B cell (primary cell): ENCODE measurements at regions not wholly inside any gene's neighbourhood (a gene's known extent, or its start where the extent isn't known, plus 50 kb on each side); places are given as distances from the start of the nearest gene placed in this dataset.

Experiments
- ATAC-seq: fragments of 200-7000 bp; cut with Tn5 transposase; one replicate; pipeline ENCODE4 v1.10.0; 2021; ENCODE audit warnings: low read depth, mild to moderate bottlenecking, moderate number of reproducible peaks, moderate library complexity
- CTCF ChIA-PET: fragments of 350-600 bp; sonication (Branson Sonifier 250); formaldehyde crosslinking; loops from one replicate; lab custom pipeline; 2021; ENCODE audit warnings: antibody characterized with exemption, inconsistent platforms; lab: Charles Lee
- POLR2A ChIA-PET: fragments of 350-600 bp; sonication (Branson Sonifier 250); formaldehyde crosslinking; loops from one replicate; lab custom pipeline; 2021; ENCODE audit warnings: antibody characterized with exemption; lab: Charles Lee
- DNase-seq: peaks from one replicate; pipeline ENCODE4 v3.0.0; 2013
- H2AFZ ChIP-seq: 2 replicates; pipeline ENCODE4 v1.6.1; 2012; ENCODE audit warnings: mild to moderate bottlenecking, low read depth, low read length; ENCODE audit not compliant: insufficient read depth, poor library complexity, severe bottlenecking
- H3K27ac ChIP-seq, 2 donors: 1 replicate in 1 of 2; 2 replicates in 1 of 2; pipeline ENCODE4 v1.5.1; 2012 to 2013; ENCODE audit warnings: low read length in 2 of 2, mild to moderate bottlenecking in 2 of 2, moderate library complexity in 1 of 2
- H3K27me3 ChIP-seq, 4 experiments: fragments of 200-600 bp in 1 of 4; sonication (generic) in 1 of 4; replicated peaks in 1 of 4; 1 replicate in 2 of 4; 2 replicates in 2 of 4; pipeline versions ENCODE4 v1.6.1 to v1.7.0; 2013 to 2016; ENCODE audit warnings: low read length in 3 of 4, mild to moderate bottlenecking in 2 of 4, mixed read lengths in 1 of 4, moderate library complexity in 1 of 4; ENCODE audit not compliant: insufficient read depth in 4 of 4, control insufficient read depth in 3 of 4; ENCODE audit errors: control extremely low read depth in 1 of 4
- H3K36me3 ChIP-seq, 2 experiments: replicated peaks in 1 of 2; 1 replicate in 1 of 2; 2 replicates in 1 of 2; pipeline versions ENCODE4 v1.6.1 to v1.7.1; 2013; ENCODE audit warnings: low read length in 1 of 2; ENCODE audit not compliant: insufficient read depth in 2 of 2, control insufficient read depth in 1 of 2; ENCODE audit errors: control extremely low read depth in 1 of 2, extremely low read depth in 1 of 2
- H3K4me1 ChIP-seq, 2 donors: fragments of 200-600 bp in 1 of 2; sonication (generic) in 1 of 2; 1 replicate in 1 of 2; 2 replicates in 1 of 2; pipeline versions ENCODE4 v1.5.1 to v1.6.1; 2013 to 2017; ENCODE audit warnings: low read length in 2 of 2; ENCODE audit not compliant: control insufficient read depth in 2 of 2, insufficient read depth in 2 of 2
- H3K4me2 ChIP-seq: replicated peaks from 2 replicates; pipeline ENCODE3; 2012; ENCODE audit warnings: mild to moderate bottlenecking, low read depth, low read length; ENCODE audit not compliant: poor library complexity, severe bottlenecking
- H3K4me3 ChIP-seq, 5 experiments: fragments of 200-600 bp in 1 of 5; sonication (generic) in 1 of 5; 1 replicate in 3 of 5; 2 replicates in 2 of 5; pipeline versions ENCODE4 v1.5.1 to v1.7.0; 2011 to 2016; ENCODE audit warnings: low read length in 4 of 5, mild to moderate bottlenecking in 4 of 5, low read depth in 2 of 5, control low read depth in 1 of 5, moderate library complexity in 1 of 5; ENCODE audit not compliant: insufficient read depth in 1 of 5; ENCODE audit errors: control extremely low read depth in 1 of 5, extremely low read depth in 1 of 5
- H3K79me2 ChIP-seq: fragments of 200-600 bp; sonication (generic); one replicate; pipeline ENCODE4 v1.6.0; 2016; ENCODE audit warnings: low read length; ENCODE audit not compliant: control insufficient read depth, insufficient read depth
- H3K9ac ChIP-seq: fragments of 200-600 bp; sonication (generic); 2 replicates; pipeline ENCODE4 v1.6.1; 2017; ENCODE audit warnings: mild to moderate bottlenecking, low read length, moderate library complexity
- H3K9me3 ChIP-seq, 3 donors: one replicate each; pipeline versions ENCODE4 v1.6.1 to v1.7.1; 2013; ENCODE audit warnings: low read length in 2 of 3; ENCODE audit not compliant: control insufficient read depth in 2 of 3, insufficient read depth in 1 of 3; ENCODE audit errors: control extremely low read depth in 1 of 3
- H4K20me1 ChIP-seq: 2 replicates; pipeline ENCODE4 v1.6.0; 2012; ENCODE audit warnings: mild to moderate bottlenecking, low read length; ENCODE audit not compliant: insufficient read depth, control insufficient read depth, poor library complexity, severe bottlenecking
- H3K27ac Mint-ChIP-seq: one replicate; pipeline ENCODE4 v1.8.0; 2021; ENCODE audit warnings: mixed read lengths
- H3K27me3 Mint-ChIP-seq: one replicate; pipeline ENCODE4 v1.8.0; 2021; ENCODE audit warnings: mixed read lengths
- H3K4me1 Mint-ChIP-seq: one replicate; pipeline ENCODE4 v1.8.0; 2021; ENCODE audit warnings: mixed read lengths
- H3K4me3 Mint-ChIP-seq: one replicate; pipeline ENCODE4 v1.8.0; 2021; ENCODE audit warnings: mixed read lengths
- H3K9me3 Mint-ChIP-seq: one replicate; pipeline ENCODE4 v1.8.0; 2022; ENCODE audit warnings: mixed read lengths; ENCODE audit not compliant: insufficient read depth
- EZH2 ChIP-seq: IDR thresholded peaks from 2 replicates; pipeline ENCODE4 v1.6.1; 2012; ENCODE audit warnings: borderline replicate concordance, low read depth, mild to moderate bottlenecking, moderate library complexity, low read length; ENCODE audit not compliant: insufficient read depth, poor library complexity, severe bottlenecking
- WGBS: methylation state at CpG from one replicate; pipeline ENCODE4 v1.1.5; 2013; ENCODE audit warnings: missing lambda C conversion rate; ENCODE audit not compliant: insufficient coverage; 5-methylcytosine and 5-hydroxymethylcytosine counted together
- intact Hi-C: fragments of 100-400 bp; cut with micrococcal nuclease; formaldehyde crosslinking; loops from one replicate; pipeline ENCODE4 v1.10.0; 2022
- TF ChIP-seq, protein P1 (sequence below): fragments of 200-600 bp; IDR thresholded peaks from one replicate; pipeline ENCODE4 v1.8.0; 2022; ENCODE audit warnings: antibody characterized with exemption, mild to moderate bottlenecking

DNA sequence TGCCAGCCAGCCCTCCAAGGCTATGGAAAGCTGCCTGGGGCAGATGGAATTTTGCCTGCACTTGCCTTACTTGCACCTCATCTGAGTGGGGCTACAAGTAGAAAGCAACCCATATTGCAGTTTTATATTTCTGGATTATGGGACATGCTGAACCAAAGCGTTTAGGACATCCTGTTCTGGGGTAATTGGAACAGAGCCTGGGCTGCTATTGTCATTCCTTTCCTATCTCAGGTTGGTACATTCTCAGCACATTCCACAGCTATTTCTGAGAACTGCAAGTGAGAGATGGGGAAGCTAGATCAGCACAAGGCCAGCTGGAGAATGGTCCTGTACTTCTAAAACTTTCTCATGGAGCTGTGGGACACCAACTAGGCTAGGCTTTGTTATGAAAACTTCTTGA is 713.8 kb downstream of the KCNT2 start:
- WGBS: no CpG with 5 or more reads among the region's 1 CpG
- H3K9me3 Mint-ChIP-seq: peaks cover 4% of the 10 kb centered on the region
- no peak overlapping the region for H3K27ac Mint-ChIP-seq
- no peak overlapping the region for H3K9ac ChIP-seq
- DNase-seq (no peak), ATAC-seq (no peak)
- H3K27ac ChIP-seq: no peak overlapping the region
- no peaks in the 10 kb centered on the region for H3K27me3 Mint-ChIP-seq
- intact Hi-C loops: no loop called here
- no peak overlapping the region for H3K4me2 ChIP-seq
- CTCF ChIA-PET: no interaction called here
- peaks cover 0 to 2% (median 0%) of the 10 kb centered on the region in 3 donors for H3K9me3 ChIP-seq
- no peaks in the 10 kb centered on the region for H3K27me3 ChIP-seq
- no peak overlapping the region for H2AFZ ChIP-seq
- POLR2A ChIA-PET: no interaction called here
- no peaks in the 10 kb centered on the region for H3K79me2 ChIP-seq
- H3K4me3 ChIP-seq: no peak overlapping the region
- no peak overlapping the region for H3K4me3 Mint-ChIP-seq
- H3K4me1 ChIP-seq: no peaks in the 10 kb centered on the region
- no peaks in the 10 kb centered on the region for H3K36me3 ChIP-seq
- no peaks in the 10 kb centered on the region for H3K4me1 Mint-ChIP-seq
- no peaks in the 10 kb centered on the region for H4K20me1 ChIP-seq
- TF ChIP-seq, protein P1, sequence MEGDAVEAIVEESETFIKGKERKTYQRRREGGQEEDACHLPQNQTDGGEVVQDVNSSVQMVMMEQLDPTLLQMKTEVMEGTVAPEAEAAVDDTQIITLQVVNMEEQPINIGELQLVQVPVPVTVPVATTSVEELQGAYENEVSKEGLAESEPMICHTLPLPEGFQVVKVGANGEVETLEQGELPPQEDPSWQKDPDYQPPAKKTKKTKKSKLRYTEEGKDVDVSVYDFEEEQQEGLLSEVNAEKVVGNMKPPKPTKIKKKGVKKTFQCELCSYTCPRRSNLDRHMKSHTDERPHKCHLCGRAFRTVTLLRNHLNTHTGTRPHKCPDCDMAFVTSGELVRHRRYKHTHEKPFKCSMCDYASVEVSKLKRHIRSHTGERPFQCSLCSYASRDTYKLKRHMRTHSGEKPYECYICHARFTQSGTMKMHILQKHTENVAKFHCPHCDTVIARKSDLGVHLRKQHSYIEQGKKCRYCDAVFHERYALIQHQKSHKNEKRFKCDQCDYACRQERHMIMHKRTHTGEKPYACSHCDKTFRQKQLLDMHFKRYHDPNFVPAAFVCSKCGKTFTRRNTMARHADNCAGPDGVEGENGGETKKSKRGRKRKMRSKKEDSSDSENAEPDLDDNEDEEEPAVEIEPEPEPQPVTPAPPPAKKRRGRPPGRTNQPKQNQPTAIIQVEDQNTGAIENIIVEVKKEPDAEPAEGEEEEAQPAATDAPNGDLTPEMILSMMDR: no peak
- TF ChIP-seq EZH2: no peak

DNA sequence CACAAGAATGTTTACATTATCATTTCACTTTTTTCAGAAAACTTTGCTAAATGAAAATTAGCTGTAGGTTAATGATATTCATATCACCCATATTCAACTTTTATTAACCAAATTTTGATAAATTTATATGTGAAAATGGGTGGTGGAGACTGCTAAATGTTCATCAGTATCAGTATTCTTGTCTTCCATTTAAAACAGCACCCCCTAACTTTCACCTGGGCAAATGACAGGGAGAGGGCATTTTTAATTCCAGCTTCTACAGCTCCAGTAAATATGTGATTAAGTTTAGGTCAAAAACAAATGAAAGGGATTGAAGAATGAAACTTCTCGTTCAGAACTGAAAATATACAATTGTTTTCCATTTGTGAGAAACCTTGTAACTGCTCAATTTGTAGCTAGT is 722.2 kb downstream of the KCNT2 start:
- Histone ChIP-seq H3K27ac (no peak overlapping the region), H3K4me3 (no peak overlapping the region), H3K4me2 (no peak overlapping the region), H3K79me2 (no peaks in the 10 kb centered on the region), H2AFZ (no peak overlapping the region), H3K36me3 (no peaks in the 10 kb centered on the region), H4K20me1 (no peaks in the 10 kb centered on the region), H3K27me3 (no peaks in the 10 kb centered on the region), H3K9ac (no peak overlapping the region), H3K4me1 (no peaks in the 10 kb centered on the region), H3K9me3 (peaks cover 0 to 1% (median 0%) of the 10 kb centered on the region in 3 donors)
- DNase-seq (no peak), ATAC-seq (no peak)
- H3K27me3 Mint-ChIP-seq: no peaks in the 10 kb centered on the region
- ChIA-PET POLR2A (no interaction called here), CTCF (interaction anchor here (0.6 kb wide), 1 partner anchor 199 kb away, joined by 3 read pairs; no protein-coding TSS in a partner anchor)
- H3K4me1 Mint-ChIP-seq: no peaks in the 10 kb centered on the region
- no CpG with 5 or more reads among the region's 1 CpG for WGBS
- intact Hi-C loops: no loop called here
- no peak overlapping the region for H3K27ac Mint-ChIP-seq
- peaks cover under 1% of the 10 kb centered on the region for H3K9me3 Mint-ChIP-seq
- H3K4me3 Mint-ChIP-seq: no peak overlapping the region
- no peak for TF ChIP-seq EZH2
- TF ChIP-seq, protein P1: no peak
